ENCODE measurements at regions not wholly inside any gene's neighbourhood (a gene's known extent, or its start where the extent isn't known, plus 50 kb on each side); places are given as distances from the start of the nearest gene placed in this dataset.

DNA sequence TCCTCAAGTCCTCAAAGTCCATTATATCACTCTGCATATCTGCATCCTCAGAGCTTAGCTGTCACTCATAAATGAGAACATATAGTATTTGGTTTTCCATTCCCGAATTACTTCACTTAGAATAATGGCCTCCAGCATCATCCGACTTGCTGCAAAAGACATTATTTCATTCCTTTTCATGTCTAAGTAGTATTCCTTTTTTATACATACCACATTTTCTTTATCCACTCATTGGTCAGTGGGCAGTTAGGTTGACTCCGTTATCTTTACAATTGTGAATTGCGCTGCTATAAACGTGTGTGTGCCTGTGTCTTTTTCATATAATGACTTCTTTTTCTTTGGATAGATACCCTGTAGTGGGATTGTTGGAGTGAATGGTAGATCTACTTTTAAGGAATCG is 117.2 kb downstream of the OR2K2 start:
- TF ChIP-seq CTCF (IDR thresholded peaks at IDR 0.05): no peak
- no peak for TF ChIP-seq POLR2A (IDR thresholded peaks at IDR 0.05)

Measured in adrenal gland (tissue), 5 donors.